HG03354 (cell line): ENCODE measurements at regions not wholly inside any gene's neighbourhood (a gene's known extent, or its start where the extent isn't known, plus 50 kb on each side); places are given as distances from the start of the nearest gene placed in this dataset.

Source experiments
- ATAC-seq: cut with Tn5 transposase; IDR thresholded peaks from one replicate; pipeline ENCODE4 v1.9.1; 2021; ENCODE audit warnings: mild to moderate bottlenecking; ENCODE audit not compliant: unreplicated experiment, poor library complexity, severe bottlenecking

- ATAC-seq: no peak
Observed at GRCh38 chr13:100724568-100724967, 50.0 kb upstream of the TMTC4 start.
